ENCODE measurements at regions not wholly inside any gene's neighbourhood (a gene's known extent, or its start where the extent isn't known, plus 50 kb on each side); places are given as distances from the start of the nearest gene placed in this dataset.

GRCh38 chr9:94033383-94033782 lies 50.9 kb upstream of the PTPDC1 start:
- FAIRE-seq = no peak
- Histone ChIP-seq H3K36me3 (ENCODE audit: control insufficient read depth in 2 of 2, extremely low read depth in 1 of 2, insufficient read depth in 2 of 2, low read length in 2 of 2) (no peaks in the 10 kb centered on the region), H3K4me3 (replicated peaks in 1 of 3; ENCODE audit: insufficient read depth in 1 of 3, low read depth in 1 of 3, low read length in 3 of 3) (no peak overlapping the region), H3K4me2 (ENCODE audit: insufficient read depth, low read length) (no peak overlapping the region), H3K79me2 (ENCODE audit: control insufficient read depth, insufficient read depth, low read length) (no peaks in the 10 kb centered on the region), H3K27me3 (ENCODE audit: control insufficient read depth in 2 of 2, insufficient read depth in 2 of 2, low read length in 2 of 2) (no peaks in the 10 kb centered on the region), H3K27ac (ENCODE audit: insufficient read depth, low read depth, low read length) (no peak overlapping the region), H3K9me3 (replicated peaks; ENCODE audit: control insufficient read depth, insufficient read depth, low read length) (no peaks in the 10 kb centered on the region), H3K9ac (replicated peaks; ENCODE audit: extremely low read depth, insufficient read depth, low read length) (no peak overlapping the region), H4K20me1 (replicated peaks; ENCODE audit: control insufficient read depth, extremely low read depth, insufficient read depth, low read length) (no peaks in the 10 kb centered on the region), H2AFZ (ENCODE audit: low read depth, low read length) (no peak overlapping the region), H3K4me1 (ENCODE audit: control insufficient read depth, extremely low read depth, insufficient read depth, low read length) (peaks cover 14% of the 10 kb centered on the region), H3K9me1 (replicated peaks; ENCODE audit: control insufficient read depth, extremely low read depth, insufficient read depth, low read length) (no peaks in the 10 kb centered on the region)
- dilution Hi-C loops (cut with MboI; ENCODE audit: extremely low pct_ligation_motif_present, low sequenced_read_pairs) (no loop called here), intact Hi-C loops (cut with micrococcal nuclease) (no loop called here)
- no TSS peak for BruUV-seq (replicated peaks)
- TF ChIP-seq GATA2 (IDR thresholded peaks at IDR 0.05; ENCODE audit: insufficient read depth, insufficient read length, low read depth, low read length) = no peak
- TF ChIP-seq JUN (IDR thresholded peaks at IDR 0.05; ENCODE audit: borderline replicate concordance, insufficient read depth, insufficient read length, low read depth) = no peak
- no peak for TF ChIP-seq POLR2A (IDR thresholded peaks at IDR 0.05; ENCODE audit: low read depth, low read length)
- TF ChIP-seq, protein P1, sequence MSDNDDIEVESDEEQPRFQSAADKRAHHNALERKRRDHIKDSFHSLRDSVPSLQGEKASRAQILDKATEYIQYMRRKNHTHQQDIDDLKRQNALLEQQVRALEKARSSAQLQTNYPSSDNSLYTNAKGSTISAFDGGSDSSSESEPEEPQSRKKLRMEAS (IDR thresholded peaks at IDR 0.05; ENCODE audit: insufficient read depth, insufficient read length) = no peak
- no peak for TF ChIP-seq POLR2AphosphoS5 (IDR thresholded peaks at IDR 0.05; ENCODE audit: insufficient read depth, low read depth, low read length)
- no peak for TF ChIP-seq MYC (IDR thresholded peaks at IDR 0.05; ENCODE audit: low read depth, low read length)
- TF ChIP-seq EZH2 (IDR thresholded peaks at IDR 0.05; ENCODE audit: borderline replicate concordance, low read depth, low read length, severe bottlenecking) = no peak
- TF ChIP-seq, protein P2, sequence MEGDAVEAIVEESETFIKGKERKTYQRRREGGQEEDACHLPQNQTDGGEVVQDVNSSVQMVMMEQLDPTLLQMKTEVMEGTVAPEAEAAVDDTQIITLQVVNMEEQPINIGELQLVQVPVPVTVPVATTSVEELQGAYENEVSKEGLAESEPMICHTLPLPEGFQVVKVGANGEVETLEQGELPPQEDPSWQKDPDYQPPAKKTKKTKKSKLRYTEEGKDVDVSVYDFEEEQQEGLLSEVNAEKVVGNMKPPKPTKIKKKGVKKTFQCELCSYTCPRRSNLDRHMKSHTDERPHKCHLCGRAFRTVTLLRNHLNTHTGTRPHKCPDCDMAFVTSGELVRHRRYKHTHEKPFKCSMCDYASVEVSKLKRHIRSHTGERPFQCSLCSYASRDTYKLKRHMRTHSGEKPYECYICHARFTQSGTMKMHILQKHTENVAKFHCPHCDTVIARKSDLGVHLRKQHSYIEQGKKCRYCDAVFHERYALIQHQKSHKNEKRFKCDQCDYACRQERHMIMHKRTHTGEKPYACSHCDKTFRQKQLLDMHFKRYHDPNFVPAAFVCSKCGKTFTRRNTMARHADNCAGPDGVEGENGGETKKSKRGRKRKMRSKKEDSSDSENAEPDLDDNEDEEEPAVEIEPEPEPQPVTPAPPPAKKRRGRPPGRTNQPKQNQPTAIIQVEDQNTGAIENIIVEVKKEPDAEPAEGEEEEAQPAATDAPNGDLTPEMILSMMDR (IDR thresholded peaks at IDR 0.05; ENCODE audit: extremely low read depth in 1 of 2, insufficient read depth in 1 of 2, low read depth in 1 of 2, low read length in 2 of 2) = no peak
- TF ChIP-seq FOS (IDR thresholded peaks at IDR 0.05; ENCODE audit: borderline replicate concordance, insufficient read depth, low read length) = no peak
- ChIA-PET POLR2A (no interaction called here), CTCF (no interaction called here)
- no peak for DNase-seq (ENCODE audit: low read depth, low spot score)
